Astrocyte (in vitro differentiated cells and primary cell): ENCODE measurements at regions not wholly inside any gene's neighbourhood (a gene's known extent, or its start where the extent isn't known, plus 50 kb on each side); places are given as distances from the start of the nearest gene placed in this dataset.

Source experiments
- DNase-seq: peaks from one replicate; pipeline ENCODE4 v3.0.0-alpha.2; 2010; ENCODE audit warnings: low read depth
- FAIRE-seq: peaks from 2 replicates; lab custom pipeline; 2011; peaks lifted over from hg19 to GRCh38; lab: Jason Lieb, UNC
- H2AFZ ChIP-seq: 2 replicates; pipeline ENCODE4 v1.6.0; 2012; ENCODE audit warnings: low read depth, low read length, inconsistent platforms
- H3K27ac ChIP-seq: 2 replicates; pipeline ENCODE4 v1.5.1; 2011; ENCODE audit warnings: low read depth, low read length, inconsistent platforms
- H3K27me3 ChIP-seq: 2 replicates; pipeline ENCODE4 v1.6.0; 2011; ENCODE audit warnings: low read length, inconsistent platforms; ENCODE audit not compliant: insufficient read depth
- H3K36me3 ChIP-seq: 2 replicates; pipeline ENCODE4 v1.5.1; 2011; ENCODE audit warnings: low read length, inconsistent platforms; ENCODE audit not compliant: insufficient read depth
- H3K4me1 ChIP-seq: 2 replicates; pipeline ENCODE4 v1.5.1; 2011; ENCODE audit warnings: low read length, inconsistent platforms; ENCODE audit not compliant: insufficient read depth
- H3K4me2 ChIP-seq: 2 replicates; pipeline ENCODE4 v1.6.0; 2012; ENCODE audit warnings: low read length, inconsistent platforms
- H3K4me3 ChIP-seq: 2 replicates; pipeline ENCODE4 v1.5.1; 2011; ENCODE audit warnings: low read depth, mild to moderate bottlenecking, low read length, inconsistent platforms; ENCODE audit not compliant: insufficient read depth
- H3K79me2 ChIP-seq: 2 replicates; pipeline ENCODE4 v1.6.0; 2012; ENCODE audit warnings: mild to moderate bottlenecking, low read length, inconsistent platforms; ENCODE audit not compliant: insufficient read depth
- H3K9ac ChIP-seq: 2 replicates; pipeline ENCODE4 v1.6.0; 2012; ENCODE audit warnings: mild to moderate bottlenecking, low read length, inconsistent platforms
- H3K9me3 ChIP-seq: 2 replicates; pipeline ENCODE4 v1.5.1; 2012; ENCODE audit warnings: low read depth, mild to moderate bottlenecking, low read length, inconsistent platforms; ENCODE audit not compliant: insufficient read depth
- H4K20me1 ChIP-seq: 2 replicates; pipeline ENCODE4 v1.6.0; 2012; ENCODE audit warnings: low read length, inconsistent platforms; ENCODE audit not compliant: insufficient read depth
- H3K27ac Mint-ChIP-seq: one replicate; pipeline ENCODE4 v1.8.0; 2021; ENCODE audit warnings: mild to moderate bottlenecking, mixed read lengths; ENCODE audit not compliant: unreplicated experiment
- H3K27me3 Mint-ChIP-seq: one replicate; pipeline ENCODE4 v1.8.0; 2021; ENCODE audit warnings: low read depth, mixed read lengths; ENCODE audit not compliant: unreplicated experiment
- H3K36me3 Mint-ChIP-seq: one replicate; pipeline ENCODE4 v1.8.0; 2021; ENCODE audit warnings: low read depth, mixed read lengths; ENCODE audit not compliant: unreplicated experiment
- H3K4me1 Mint-ChIP-seq: one replicate; pipeline ENCODE4 v1.8.0; 2021; ENCODE audit warnings: low read depth, mixed read lengths; ENCODE audit not compliant: unreplicated experiment
- H3K4me3 Mint-ChIP-seq: one replicate; pipeline ENCODE4 v1.8.0; 2021; ENCODE audit warnings: mild to moderate bottlenecking, moderate library complexity, mixed read lengths; ENCODE audit not compliant: unreplicated experiment
- H3K9me3 Mint-ChIP-seq: one replicate; pipeline ENCODE4 v1.8.0; 2021; ENCODE audit warnings: mild to moderate bottlenecking, mixed read lengths; ENCODE audit not compliant: unreplicated experiment
- EZH2 ChIP-seq: IDR thresholded peaks from 2 replicates; pipeline ENCODE4 v1.6.1; 2012; ENCODE audit warnings: mild to moderate bottlenecking, low read length, inconsistent platforms; ENCODE audit not compliant: insufficient read depth
- TF ChIP-seq, protein P1 (sequence below): IDR thresholded peaks from 2 replicates; pipeline ENCODE4 v1.5.1; 2011; ENCODE audit warnings: low read depth, mild to moderate bottlenecking, inconsistent platforms, low read length, moderate library complexity; ENCODE audit not compliant: insufficient read depth

- H3K27me3 Mint-ChIP-seq: no peaks in the 10 kb centered on the region
- H3K4me1 ChIP-seq: peaks cover 9% of the 10 kb centered on the region
- no peak overlapping the region for H3K27ac ChIP-seq
- DNase-seq (peak; percentile 52), FAIRE-seq (peak; percentile 55)
- peaks cover 2% of the 10 kb centered on the region for H3K9me3 Mint-ChIP-seq
- H3K27me3 ChIP-seq: no peaks in the 10 kb centered on the region
- peak overlapping the region; percentile 53 for H3K27ac Mint-ChIP-seq
- TF ChIP-seq, protein P1, sequence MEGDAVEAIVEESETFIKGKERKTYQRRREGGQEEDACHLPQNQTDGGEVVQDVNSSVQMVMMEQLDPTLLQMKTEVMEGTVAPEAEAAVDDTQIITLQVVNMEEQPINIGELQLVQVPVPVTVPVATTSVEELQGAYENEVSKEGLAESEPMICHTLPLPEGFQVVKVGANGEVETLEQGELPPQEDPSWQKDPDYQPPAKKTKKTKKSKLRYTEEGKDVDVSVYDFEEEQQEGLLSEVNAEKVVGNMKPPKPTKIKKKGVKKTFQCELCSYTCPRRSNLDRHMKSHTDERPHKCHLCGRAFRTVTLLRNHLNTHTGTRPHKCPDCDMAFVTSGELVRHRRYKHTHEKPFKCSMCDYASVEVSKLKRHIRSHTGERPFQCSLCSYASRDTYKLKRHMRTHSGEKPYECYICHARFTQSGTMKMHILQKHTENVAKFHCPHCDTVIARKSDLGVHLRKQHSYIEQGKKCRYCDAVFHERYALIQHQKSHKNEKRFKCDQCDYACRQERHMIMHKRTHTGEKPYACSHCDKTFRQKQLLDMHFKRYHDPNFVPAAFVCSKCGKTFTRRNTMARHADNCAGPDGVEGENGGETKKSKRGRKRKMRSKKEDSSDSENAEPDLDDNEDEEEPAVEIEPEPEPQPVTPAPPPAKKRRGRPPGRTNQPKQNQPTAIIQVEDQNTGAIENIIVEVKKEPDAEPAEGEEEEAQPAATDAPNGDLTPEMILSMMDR: no peak
- TF ChIP-seq EZH2: no peak
- no peak overlapping the region for H2AFZ ChIP-seq
- no peaks in the 10 kb centered on the region for H3K9me3 ChIP-seq
- no peaks in the 10 kb centered on the region for H3K79me2 ChIP-seq
- H3K4me2 ChIP-seq: no peak overlapping the region
- H3K36me3 ChIP-seq: no peaks in the 10 kb centered on the region
- H4K20me1 ChIP-seq: no peaks in the 10 kb centered on the region
- H3K4me3 Mint-ChIP-seq: no peak overlapping the region
- H3K36me3 Mint-ChIP-seq: no peaks in the 10 kb centered on the region
- H3K4me3 ChIP-seq: no peak overlapping the region
- peaks cover 25% of the 10 kb centered on the region for H3K4me1 Mint-ChIP-seq
- no peak overlapping the region for H3K9ac ChIP-seq
These were observed 130.1 kb upstream of the INHBA start for GRCh38 chr7:41832941-41833340.

GRCh38 chr7:41830271-41830670 is 127.4 kb upstream of the INHBA start:
- no peak overlapping the region for H3K27ac Mint-ChIP-seq
- H3K9me3 Mint-ChIP-seq: peaks cover 2% of the 10 kb centered on the region
- no peaks in the 10 kb centered on the region for H3K27me3 Mint-ChIP-seq
- Histone ChIP-seq H3K4me1 (peaks cover 14% of the 10 kb centered on the region), H3K36me3 (no peaks in the 10 kb centered on the region), H3K4me2 (no peak overlapping the region), H2AFZ (no peak overlapping the region), H3K79me2 (no peaks in the 10 kb centered on the region), H3K9me3 (no peaks in the 10 kb centered on the region), H3K4me3 (no peak overlapping the region), H4K20me1 (no peaks in the 10 kb centered on the region), H3K27me3 (no peaks in the 10 kb centered on the region), H3K9ac (no peak overlapping the region), H3K27ac (no peak overlapping the region)
- FAIRE-seq: no peak
- no peaks in the 10 kb centered on the region for H3K36me3 Mint-ChIP-seq
- no peak for TF ChIP-seq EZH2
- TF ChIP-seq, protein P1: no peak
- DNase-seq: no peak
- H3K4me1 Mint-ChIP-seq: peaks cover 15% of the 10 kb centered on the region
- no peak overlapping the region for H3K4me3 Mint-ChIP-seq

DNA sequence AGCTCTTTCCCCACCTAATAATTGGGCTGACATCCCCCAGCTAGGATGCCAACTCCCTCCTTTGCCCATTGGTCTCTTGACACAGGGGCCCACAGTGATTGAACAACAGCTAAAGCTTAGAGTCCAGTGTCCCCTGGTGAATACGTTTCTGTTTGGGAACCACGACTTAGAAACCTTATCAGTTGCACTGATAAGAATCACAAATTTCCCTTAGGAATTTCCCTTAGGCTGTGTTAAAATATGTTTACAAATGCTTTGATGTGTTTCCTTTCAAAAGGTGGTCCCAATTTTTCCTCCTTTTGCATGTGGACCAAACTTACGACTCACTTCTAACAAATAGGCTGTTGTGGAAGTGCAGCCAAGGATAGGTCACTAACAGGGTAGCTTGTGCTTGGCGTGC is 126.0 kb upstream of the INHBA start:
- Histone ChIP-seq H3K27me3 (no peaks in the 10 kb centered on the region), H3K9ac (no peak overlapping the region), H3K36me3 (no peaks in the 10 kb centered on the region), H3K9me3 (no peaks in the 10 kb centered on the region), H4K20me1 (no peaks in the 10 kb centered on the region), H3K4me1 (peaks cover 13% of the 10 kb centered on the region), H2AFZ (no peak overlapping the region), H3K27ac (no peak overlapping the region), H3K4me2 (no peak overlapping the region), H3K4me3 (no peak overlapping the region), H3K79me2 (no peaks in the 10 kb centered on the region)
- Mint-ChIP-seq H3K36me3 (no peaks in the 10 kb centered on the region), H3K9me3 (peaks cover 2% of the 10 kb centered on the region), H3K4me3 (no peak overlapping the region), H3K27ac (no peak overlapping the region), H3K27me3 (no peaks in the 10 kb centered on the region), H3K4me1 (peaks cover 19% of the 10 kb centered on the region)
- FAIRE-seq (no peak), DNase-seq (no peak)
- TF ChIP-seq, protein P1: no peak
- no peak for TF ChIP-seq EZH2
